GM23338 (cell line): ENCODE measurements at regions not wholly inside any gene's neighbourhood (a gene's known extent, or its start where the extent isn't known, plus 50 kb on each side); places are given as distances from the start of the nearest gene placed in this dataset.
"Not testable (repeated sequence)": the region's sequence is repeated elsewhere in the genome, so short reads cannot be mapped to it uniquely, and the experiment has no call there.

ENCODE experiments used
- ATAC-seq: fragments of 200-7000 bp; cut with Tn5 transposase; 3 replicates; pipeline ENCODE4 v1.9.1; 2020
- DNase-seq: peaks from one replicate; pipeline ENCODE4 v3.0.0-alpha.2; 2015; ENCODE audit warnings: low spot score
- H2AFZ ChIP-seq: fragments of 200-600 bp; sonication (generic); 2 replicates; pipeline ENCODE4 v1.8.0; 2016; ENCODE audit warnings: antibody characterized with exemption, mild to moderate bottlenecking, moderate library complexity
- H3F3A ChIP-seq: fragments of 200-600 bp; sonication (generic); replicated peaks from 2 replicates; pipeline ENCODE4 v1.8.0; 2017; ENCODE audit warnings: antibody characterized with exemption, mixed run types, low read depth
- H3K27ac ChIP-seq: fragments of 200-600 bp; sonication (generic); 2 replicates; pipeline ENCODE4 v1.6.1; 2016; ENCODE audit warnings: low read depth
- H3K27me3 ChIP-seq: fragments of 200-600 bp; sonication (generic); 2 replicates; pipeline ENCODE4 v1.8.0; 2016; ENCODE audit warnings: mild to moderate bottlenecking, mixed run types, moderate library complexity; ENCODE audit not compliant: insufficient read depth
- H3K36me3 ChIP-seq: fragments of 200-600 bp; sonication (generic); 2 replicates; pipeline ENCODE4 v1.8.0; 2016; ENCODE audit warnings: mild to moderate bottlenecking; ENCODE audit not compliant: insufficient read depth
- H3K4me1 ChIP-seq: fragments of 200-600 bp; sonication (generic); 2 replicates; pipeline ENCODE4 v1.8.0; 2016; ENCODE audit warnings: mild to moderate bottlenecking, moderate library complexity; ENCODE audit not compliant: insufficient read depth
- H3K4me2 ChIP-seq: fragments of 200-600 bp; sonication (generic); 2 replicates; pipeline ENCODE4 v1.7.1; 2017; ENCODE audit warnings: mixed run types
- H3K4me3 ChIP-seq: fragments of 200-600 bp; sonication (generic); 2 replicates; pipeline ENCODE4 v1.6.1; 2016; ENCODE audit warnings: mixed run types
- H3K79me2 ChIP-seq: fragments of 200-600 bp; sonication (generic); replicated peaks from 2 replicates; pipeline ENCODE4 v1.8.0; 2017; ENCODE audit warnings: mild to moderate bottlenecking; ENCODE audit not compliant: insufficient read depth
- H3K9me2 ChIP-seq: fragments of 200-600 bp; sonication (generic); 2 replicates; pipeline ENCODE4 v1.8.0; 2017; ENCODE audit not compliant: insufficient read depth
- H4K20me1 ChIP-seq: fragments of 200-600 bp; sonication (generic); replicated peaks from 2 replicates; pipeline ENCODE4 v1.8.0; 2017; ENCODE audit warnings: mild to moderate bottlenecking; ENCODE audit not compliant: insufficient read depth
- H3K27ac Mint-ChIP-seq: 2 replicates; pipeline ENCODE4 v1.8.0; 2020; ENCODE audit warnings: inconsistent platforms, mild to moderate bottlenecking, moderate library complexity, mixed read lengths
- H3K27me3 Mint-ChIP-seq: 3 replicates; pipeline ENCODE4 v1.8.0; 2022; ENCODE audit warnings: low read depth, mild to moderate bottlenecking, moderate library complexity, mixed read lengths, inconsistent platforms; ENCODE audit not compliant: insufficient read depth, poor library complexity
- H3K36me3 Mint-ChIP-seq: 3 replicates; pipeline ENCODE4 v1.8.0; 2021; ENCODE audit warnings: low read depth, mild to moderate bottlenecking, inconsistent platforms, moderate library complexity, mixed read lengths
- H3K4me1 Mint-ChIP-seq: 3 replicates; pipeline ENCODE4 v1.8.0; 2020; ENCODE audit warnings: mild to moderate bottlenecking, inconsistent platforms, mixed read lengths
- H3K4me3 Mint-ChIP-seq: 3 replicates; pipeline ENCODE4 v1.8.0; 2021; ENCODE audit warnings: moderate library complexity, mild to moderate bottlenecking, inconsistent platforms, mixed read lengths
- H3K9me3 Mint-ChIP-seq: 3 replicates; pipeline ENCODE4 v1.8.0; 2020; ENCODE audit warnings: moderate library complexity, mild to moderate bottlenecking, inconsistent platforms, mixed read lengths
- CREB1 ChIP-seq: fragments of 250-450 bp; sonication (Bioruptor Pico); IDR thresholded peaks from 2 replicates; pipeline ENCODE4 v1.5.0; 2020; ENCODE audit warnings: low read depth, mild to moderate bottlenecking, moderate library complexity
- CTCF ChIP-seq, 2 experiments: fragments of 200-600 bp in 1 of 2; sonication (generic) in 1 of 2; conservative IDR thresholded peaks; 2 replicates each; pipeline versions ENCODE4 v1.5.1 to v1.6.1; 2016 to 2017; ENCODE audit warnings: antibody characterized with exemption in 2 of 2, low read depth in 2 of 2, mild to moderate bottlenecking in 2 of 2, moderate library complexity in 1 of 2
- ETS1 ChIP-seq: IDR thresholded peaks from 2 replicates; pipeline ENCODE4 v1.6.1; 2016; ENCODE audit warnings: antibody characterized with exemption
- EZH2 ChIP-seq: fragments of 200-600 bp; sonication (generic); IDR thresholded peaks from one replicate; pipeline ENCODE4 v1.8.0; 2017; ENCODE audit warnings: antibody characterized with exemption, mild to moderate bottlenecking, low read depth; ENCODE audit not compliant: unreplicated experiment
- EZH2phosphoT487 ChIP-seq: fragments of 200-600 bp; sonication (generic); IDR thresholded peaks from one replicate; pipeline ENCODE4 v1.8.1; 2018; ENCODE audit warnings: antibody characterized with exemption; ENCODE audit not compliant: unreplicated experiment
- JUNB ChIP-seq: IDR thresholded peaks from one replicate; pipeline ENCODE4 v1.6.1; 2016; ENCODE audit warnings: antibody characterized with exemption; ENCODE audit not compliant: unreplicated experiment
- NANOG ChIP-seq: IDR thresholded peaks from 2 replicates; pipeline ENCODE4 v1.6.1; 2016; ENCODE audit warnings: antibody characterized with exemption, borderline replicate concordance
- POLR2AphosphoS5 ChIP-seq: IDR thresholded peaks from 2 replicates; pipeline ENCODE4 v1.6.1; 2016; ENCODE audit warnings: antibody characterized with exemption, low read depth
- ZNF114 ChIP-seq: fragments of 250-450 bp; sonication (Bioruptor Pico); IDR thresholded peaks from 2 replicates; pipeline ENCODE4 v1.5.0; 2020; ENCODE audit warnings: mild to moderate bottlenecking, moderate library complexity
- ZNF331 ChIP-seq: fragments of 250-450 bp; sonication (Bioruptor Pico); IDR thresholded peaks from 2 replicates; pipeline ENCODE4 v1.5.0; 2020; ENCODE audit warnings: low read depth, mild to moderate bottlenecking, moderate library complexity
- TF ChIP-seq, protein P1 (sequence below): IDR thresholded peaks from one replicate; pipeline ENCODE4 v1.6.1; 2018; ENCODE audit warnings: antibody characterized with exemption; ENCODE audit not compliant: unreplicated experiment

- TF ChIP-seq CTCF (conservative IDR thresholded peaks at IDR 0.05; ENCODE audit: low read depth in 2 of 2) (no peak), POLR2AphosphoS5 (no peak), ZNF331 (no peak), ETS1 (no peak), EZH2phosphoT487 (no peak), EZH2 (no peak), CREB1 (no peak), JUNB (no peak), ZNF114 (CRISPR knock-in tag) (no peak)
Observed at GRCh38 chr16:26500326-26500725, 566.4 kb upstream of the C16orf82 start (continued).

- no peak for DNase-seq
- Histone ChIP-seq H3K79me2 (no peaks in the 10 kb centered on the region), H3K27ac (no peak overlapping the region), H3K4me1 (no peaks in the 10 kb centered on the region), H3K36me3 (no peaks in the 10 kb centered on the region), H2AFZ (no peak overlapping the region), H4K20me1 (no peaks in the 10 kb centered on the region), H3K4me3 (no peak overlapping the region), H3F3A (no peaks in the 10 kb centered on the region), H3K9me2 (no peaks in the 10 kb centered on the region), H3K27me3 (no peaks in the 10 kb centered on the region), H3K4me2 (no peak overlapping the region)
- Mint-ChIP-seq H3K4me3 (no peak overlapping the region), H3K36me3 (peaks cover 4% of the 10 kb centered on the region; the same call in 2 of the 3 replicates), H3K4me1 (no peaks in the 10 kb centered on the region; the same call in 2 of the 3 replicates), H3K9me3 (peaks cover 79% of the 10 kb centered on the region), H3K27me3 (no peaks in the 10 kb centered on the region), H3K27ac (no peak overlapping the region)
- no peak for ATAC-seq
- TF ChIP-seq NANOG (no peak), EZH2phosphoT487 (no peak), POLR2AphosphoS5 (no peak), CTCF (conservative IDR thresholded peaks at IDR 0.05; ENCODE audit: low read depth in 2 of 2) (no peak), JUNB (no peak), CREB1 (no peak), EZH2 (no peak)
- TF ChIP-seq, protein P1, sequence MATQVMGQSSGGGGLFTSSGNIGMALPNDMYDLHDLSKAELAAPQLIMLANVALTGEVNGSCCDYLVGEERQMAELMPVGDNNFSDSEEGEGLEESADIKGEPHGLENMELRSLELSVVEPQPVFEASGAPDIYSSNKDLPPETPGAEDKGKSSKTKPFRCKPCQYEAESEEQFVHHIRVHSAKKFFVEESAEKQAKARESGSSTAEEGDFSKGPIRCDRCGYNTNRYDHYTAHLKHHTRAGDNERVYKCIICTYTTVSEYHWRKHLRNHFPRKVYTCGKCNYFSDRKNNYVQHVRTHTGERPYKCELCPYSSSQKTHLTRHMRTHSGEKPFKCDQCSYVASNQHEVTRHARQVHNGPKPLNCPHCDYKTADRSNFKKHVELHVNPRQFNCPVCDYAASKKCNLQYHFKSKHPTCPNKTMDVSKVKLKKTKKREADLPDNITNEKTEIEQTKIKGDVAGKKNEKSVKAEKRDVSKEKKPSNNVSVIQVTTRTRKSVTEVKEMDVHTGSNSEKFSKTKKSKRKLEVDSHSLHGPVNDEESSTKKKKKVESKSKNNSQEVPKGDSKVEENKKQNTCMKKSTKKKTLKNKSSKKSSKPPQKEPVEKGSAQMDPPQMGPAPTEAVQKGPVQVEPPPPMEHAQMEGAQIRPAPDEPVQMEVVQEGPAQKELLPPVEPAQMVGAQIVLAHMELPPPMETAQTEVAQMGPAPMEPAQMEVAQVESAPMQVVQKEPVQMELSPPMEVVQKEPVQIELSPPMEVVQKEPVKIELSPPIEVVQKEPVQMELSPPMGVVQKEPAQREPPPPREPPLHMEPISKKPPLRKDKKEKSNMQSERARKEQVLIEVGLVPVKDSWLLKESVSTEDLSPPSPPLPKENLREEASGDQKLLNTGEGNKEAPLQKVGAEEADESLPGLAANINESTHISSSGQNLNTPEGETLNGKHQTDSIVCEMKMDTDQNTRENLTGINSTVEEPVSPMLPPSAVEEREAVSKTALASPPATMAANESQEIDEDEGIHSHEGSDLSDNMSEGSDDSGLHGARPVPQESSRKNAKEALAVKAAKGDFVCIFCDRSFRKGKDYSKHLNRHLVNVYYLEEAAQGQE, result no peak
Observed at GRCh38 chr16:26505496-26505895, 561.2 kb upstream of the C16orf82 start.

DNA sequence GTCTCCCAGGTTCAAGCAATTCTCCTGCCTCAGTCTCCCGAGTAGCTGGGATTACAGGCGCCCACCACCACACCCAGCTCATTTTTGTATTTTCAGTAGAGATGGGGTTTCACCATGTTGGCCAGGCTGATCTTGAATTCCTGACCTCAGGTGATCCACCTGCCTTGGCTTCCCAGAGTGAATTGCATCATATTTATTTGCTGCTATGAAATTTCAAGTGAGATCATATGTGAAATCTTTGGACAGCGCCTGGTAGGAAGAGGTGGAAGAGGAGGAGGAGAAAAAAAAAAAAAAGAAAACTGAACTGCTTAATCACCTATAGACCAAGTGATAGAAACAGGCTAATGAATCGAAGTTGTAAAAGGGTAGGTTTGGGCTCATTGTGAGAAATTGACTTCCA lies 557.8 kb upstream of the C16orf82 start:
- H2AFZ ChIP-seq, H3K27ac ChIP-seq, H4K20me1 ChIP-seq, H3K36me3 ChIP-seq, H3K4me1 Mint-ChIP-seq, H3K27ac Mint-ChIP-seq, H3K4me2 ChIP-seq, H3K4me3 ChIP-seq, H3K27me3 ChIP-seq, DNase-seq, H3K9me2 ChIP-seq, H3K4me3 Mint-ChIP-seq, H3K36me3 Mint-ChIP-seq, H3K79me2 ChIP-seq, H3K27me3 Mint-ChIP-seq, ATAC-seq, H3K4me1 ChIP-seq, H3F3A ChIP-seq: not testable (repeated sequence)
- peaks cover 81% of the 10 kb centered on the region for H3K9me3 Mint-ChIP-seq
